NOMO-1 (cell line): ENCODE measurements at regions not wholly inside any gene's neighbourhood (a gene's known extent, or its start where the extent isn't known, plus 50 kb on each side); places are given as distances from the start of the nearest gene placed in this dataset.

Experiments used
- DNase-seq, 2 experiments: peaks; one replicate each; lab custom pipeline; 2025; ENCODE audit not compliant: unreplicated experiment in 2 of 2; lab: John Stamatoyannopoulos, UW

DNA sequence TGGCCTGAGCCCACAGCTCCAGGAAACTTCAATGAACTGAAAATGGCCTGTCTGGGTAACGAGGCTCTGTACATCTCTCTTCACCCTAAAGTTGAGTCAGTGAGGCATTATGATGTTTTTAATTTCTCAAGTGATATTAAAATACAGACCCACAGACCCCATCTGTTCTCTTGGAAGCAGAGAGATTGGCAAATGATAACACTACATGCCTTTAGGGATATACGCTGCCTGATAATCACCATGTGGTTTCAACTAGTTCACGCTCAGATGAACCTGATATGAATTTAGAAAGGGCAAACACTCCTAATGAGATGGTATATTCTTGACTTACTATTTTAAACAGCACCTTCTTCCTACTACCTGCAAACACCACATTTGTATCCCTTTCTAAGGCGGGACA, 127.5 kb downstream of the RFC3 start:
- DNase-seq = no peak

DNA sequence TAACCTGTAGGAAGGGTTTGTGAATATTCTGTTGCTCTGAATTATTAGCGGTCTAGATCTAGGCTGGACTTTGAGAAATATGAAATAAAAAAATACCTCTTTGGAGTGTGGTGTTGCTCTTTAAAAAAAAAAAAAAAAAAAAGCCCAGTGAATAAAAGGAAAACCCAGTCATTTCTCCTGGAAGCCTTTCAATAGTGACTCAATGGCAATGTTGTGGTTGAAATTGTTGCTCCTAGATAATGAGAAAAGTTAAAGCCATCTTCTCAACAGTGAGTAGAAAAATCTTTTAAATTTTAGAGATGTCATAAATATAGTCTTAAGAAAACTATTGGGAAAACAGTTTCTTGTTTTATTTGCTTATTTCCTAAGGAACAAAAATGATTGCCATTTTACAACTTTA, 135.3 kb downstream of the RFC3 start:
- no peak for DNase-seq

- no peak for DNase-seq
Measured at GRCh38 chr13:33953781-33954180, 135.8 kb downstream of the RFC3 start.

DNA sequence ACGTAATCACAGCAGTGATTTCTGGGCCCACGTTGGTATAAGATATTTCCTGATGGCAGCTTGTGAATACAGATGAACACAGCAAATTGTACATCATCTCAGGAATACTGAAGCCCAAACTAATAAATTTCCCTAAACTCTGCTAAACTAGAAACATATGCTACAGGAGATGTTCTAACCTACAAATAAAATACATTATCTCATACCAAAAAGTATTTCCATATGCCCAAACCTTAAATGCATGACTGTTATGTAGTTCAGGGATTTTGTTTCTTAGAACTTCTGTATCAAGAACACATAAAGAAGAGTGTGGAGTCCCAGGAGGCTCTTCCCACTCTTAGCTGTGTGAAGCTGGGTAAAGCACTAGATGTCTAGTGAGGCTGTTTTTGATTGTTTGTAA, 138.4 kb downstream of the RFC3 start:
- DNase-seq = no peak

GRCh38 chr13:33957497-33957905, 139.6 kb downstream of the RFC3 start:
- DNase-seq = no peak

DNA sequence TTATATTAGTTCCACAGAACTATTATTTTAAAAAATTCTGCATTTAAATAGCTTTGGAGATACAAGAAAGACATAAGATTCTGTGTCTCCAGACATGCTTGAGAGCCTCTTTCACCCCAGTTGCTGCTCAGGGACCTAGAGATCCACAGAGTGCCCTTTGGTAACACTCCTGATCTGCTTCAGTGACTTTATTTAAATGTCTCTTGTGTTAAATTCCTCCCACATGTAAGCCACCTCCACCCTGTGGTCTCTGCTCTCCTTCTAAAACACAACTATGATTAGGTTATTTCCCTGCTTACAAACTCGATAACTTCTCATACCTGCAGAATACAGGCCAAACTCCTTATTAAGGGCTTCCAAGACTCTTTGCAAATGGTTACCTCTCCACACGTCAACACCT, 141.0 kb downstream of the RFC3 start:
- no peak for DNase-seq

DNA sequence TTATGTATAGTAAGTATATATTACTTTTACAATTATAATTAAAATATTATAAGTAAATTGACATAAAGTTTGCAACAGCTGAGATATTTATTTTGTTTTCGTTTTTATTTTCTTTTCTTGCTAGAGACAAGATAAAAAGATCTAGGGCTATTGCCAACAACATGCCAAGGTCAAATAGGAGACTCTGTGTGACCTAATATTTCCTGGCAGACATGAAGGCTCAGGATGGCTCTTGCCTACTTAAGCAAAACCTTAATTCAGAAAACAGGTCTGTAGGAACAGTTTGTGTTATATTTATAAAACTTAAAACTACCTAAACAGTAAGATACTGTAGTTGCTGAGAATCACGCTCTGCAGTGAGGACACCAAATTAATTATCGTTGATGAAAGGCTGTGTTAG, 145.2 kb downstream of the RFC3 start:
- no peak for DNase-seq

GRCh38 chr13:33963895-33964294, 145.9 kb downstream of the RFC3 start:
- no peak for DNase-seq

DNA sequence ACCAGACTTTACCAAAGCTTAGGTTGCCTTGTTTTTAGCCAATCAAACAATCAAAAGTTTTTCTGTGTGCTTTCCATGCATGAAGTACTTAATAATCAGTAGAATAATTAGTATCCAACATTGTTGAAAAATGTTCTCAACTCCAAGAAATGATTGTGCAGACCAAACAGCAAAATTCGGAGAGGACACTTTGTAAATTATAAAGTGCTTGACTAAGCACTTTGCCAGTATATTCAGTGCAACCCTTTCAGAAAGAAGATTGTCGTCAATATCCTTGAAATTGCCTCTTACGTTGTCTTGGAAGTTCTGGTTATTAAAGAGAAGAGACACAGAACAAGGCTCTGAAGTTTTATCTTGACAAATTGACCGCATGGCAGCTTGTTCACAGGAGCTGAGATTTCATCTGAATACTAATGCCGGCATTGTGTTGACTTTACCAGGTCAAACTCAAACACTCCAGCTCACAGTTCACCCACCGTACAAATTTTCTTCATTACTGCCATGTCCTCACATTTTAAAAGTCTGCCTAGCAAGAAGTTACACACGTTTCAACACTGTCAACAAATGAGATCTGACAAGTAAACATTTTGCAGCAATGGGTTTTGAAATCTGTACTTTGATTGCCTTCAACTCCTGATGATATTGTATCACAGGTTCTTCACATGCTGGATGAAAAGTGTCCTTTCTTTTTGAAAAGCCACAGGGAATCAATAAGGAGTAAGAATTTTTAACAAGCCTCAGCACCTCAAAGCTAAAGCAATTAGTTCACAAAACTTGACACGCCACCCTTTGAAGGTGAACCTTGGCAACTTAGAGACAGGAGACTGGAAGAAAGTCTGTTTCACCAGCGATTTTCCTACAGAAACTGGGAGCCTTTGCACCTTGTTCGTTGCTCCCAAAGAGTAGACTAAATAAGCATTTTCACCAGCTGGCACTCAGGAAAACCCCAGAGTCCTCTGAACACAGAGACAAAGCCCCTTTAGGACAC, 150.9 kb downstream of the RFC3 start:
- no peak for DNase-seq

DNA sequence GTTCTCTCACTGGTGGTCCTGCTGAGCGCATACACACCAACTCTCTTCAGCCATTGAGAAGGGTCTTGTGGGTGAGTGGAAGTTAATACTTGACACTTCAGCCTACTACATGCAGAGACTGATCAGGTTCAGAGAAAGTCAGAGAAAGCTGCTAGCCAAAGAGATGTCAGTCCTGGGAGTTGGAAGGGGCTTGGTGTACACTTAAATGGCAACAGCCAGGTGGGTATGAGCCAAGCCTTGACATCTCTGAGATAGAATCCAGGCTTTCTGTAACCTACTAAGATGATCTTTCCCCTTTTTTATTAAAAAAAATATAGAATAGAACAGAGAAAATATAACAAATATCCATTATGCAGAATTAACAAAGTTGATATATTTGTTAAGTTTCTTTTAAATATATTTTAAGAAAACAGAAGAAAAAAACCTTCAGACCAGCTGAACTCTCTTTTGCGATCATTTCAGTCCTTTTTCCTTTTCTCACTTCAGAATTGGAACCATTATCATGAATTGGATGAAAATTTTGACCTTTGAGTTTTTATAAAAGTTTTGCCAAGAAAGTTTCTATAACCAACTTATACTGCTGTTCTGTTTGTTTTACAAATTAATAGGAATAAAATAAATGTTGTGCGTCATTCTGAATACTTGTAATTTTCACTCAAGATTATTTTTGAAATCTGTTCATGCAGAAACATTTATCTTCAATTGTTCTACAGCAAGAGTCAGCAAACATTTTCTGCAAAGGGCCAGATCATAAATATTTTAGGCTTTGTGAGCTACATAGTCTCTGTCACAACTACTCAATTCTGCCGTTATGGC, 153.0 kb downstream of the RFC3 start:
- no peak for DNase-seq

GRCh38 chr13:33971562-33971819, 153.5 kb downstream of the RFC3 start:
- DNase-seq = no peak

GRCh38 chr13:33973194-33973593, 155.2 kb downstream of the RFC3 start:
- no peak for DNase-seq

DNA sequence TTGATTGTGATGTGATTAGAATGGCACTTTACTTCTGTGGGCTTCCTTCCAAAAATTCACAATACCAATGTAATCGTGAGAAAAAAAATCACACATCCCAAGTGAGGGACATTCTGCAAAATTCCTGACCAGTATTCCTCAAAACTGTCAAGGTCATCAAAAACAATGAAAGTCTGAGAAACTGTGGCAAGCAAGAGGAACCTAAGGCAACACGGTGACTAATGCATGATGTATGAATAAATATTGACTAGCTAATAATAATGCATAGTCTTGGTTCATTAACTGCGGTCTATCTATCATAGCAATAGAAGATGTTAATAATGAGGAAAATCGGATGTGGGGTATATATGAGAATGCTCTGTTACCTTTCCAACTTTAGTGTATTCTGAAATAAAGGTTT, 159.0 kb downstream of the RFC3 start:
- DNase-seq = no peak

- DNase-seq = no peak
Measured at GRCh38 chr13:33978653-33979052, 160.7 kb downstream of the RFC3 start.

DNA sequence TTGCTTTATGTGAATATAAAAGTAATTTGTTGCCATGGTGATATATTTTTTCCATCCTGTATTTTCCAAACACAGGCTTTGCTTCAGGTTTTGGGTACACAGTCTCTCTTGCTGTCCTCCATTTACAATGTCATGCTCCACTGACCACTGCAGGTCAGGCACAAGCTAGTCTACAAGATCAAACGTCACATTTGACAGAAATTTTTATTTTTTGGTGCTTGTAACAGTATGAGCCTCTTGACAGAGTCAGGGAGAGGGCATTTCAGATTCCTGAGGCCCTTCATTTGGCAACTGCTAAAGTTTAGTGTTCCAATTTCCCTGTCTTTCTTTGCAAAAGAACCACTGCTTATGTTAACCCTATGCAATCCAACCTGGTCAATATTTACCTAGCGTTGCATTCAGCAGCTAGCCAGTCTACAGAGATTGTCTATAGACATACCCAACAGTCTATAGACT, 175.0 kb downstream of the RFC3 start:
- no peak for DNase-seq

DNA sequence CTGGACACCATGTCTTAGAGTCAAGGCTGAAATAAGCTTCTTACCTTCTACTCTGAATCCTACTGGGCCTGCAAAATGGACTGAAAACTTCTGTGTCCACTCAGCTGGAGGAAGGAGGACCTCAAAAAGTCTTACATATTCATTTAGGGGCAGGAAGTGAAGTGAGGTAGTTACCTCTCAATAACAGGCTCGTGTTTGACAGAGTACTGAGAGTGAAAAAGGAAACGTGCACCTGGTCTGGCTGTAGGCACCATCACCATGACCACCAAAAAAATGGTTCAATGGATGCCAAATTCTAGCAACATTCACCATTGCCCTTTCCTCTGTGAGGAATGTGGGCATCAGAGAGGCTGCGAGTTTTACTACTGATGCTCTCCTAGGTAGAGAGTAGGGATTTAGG, 176.2 kb downstream of the RFC3 start:
- no peak for DNase-seq

DNA sequence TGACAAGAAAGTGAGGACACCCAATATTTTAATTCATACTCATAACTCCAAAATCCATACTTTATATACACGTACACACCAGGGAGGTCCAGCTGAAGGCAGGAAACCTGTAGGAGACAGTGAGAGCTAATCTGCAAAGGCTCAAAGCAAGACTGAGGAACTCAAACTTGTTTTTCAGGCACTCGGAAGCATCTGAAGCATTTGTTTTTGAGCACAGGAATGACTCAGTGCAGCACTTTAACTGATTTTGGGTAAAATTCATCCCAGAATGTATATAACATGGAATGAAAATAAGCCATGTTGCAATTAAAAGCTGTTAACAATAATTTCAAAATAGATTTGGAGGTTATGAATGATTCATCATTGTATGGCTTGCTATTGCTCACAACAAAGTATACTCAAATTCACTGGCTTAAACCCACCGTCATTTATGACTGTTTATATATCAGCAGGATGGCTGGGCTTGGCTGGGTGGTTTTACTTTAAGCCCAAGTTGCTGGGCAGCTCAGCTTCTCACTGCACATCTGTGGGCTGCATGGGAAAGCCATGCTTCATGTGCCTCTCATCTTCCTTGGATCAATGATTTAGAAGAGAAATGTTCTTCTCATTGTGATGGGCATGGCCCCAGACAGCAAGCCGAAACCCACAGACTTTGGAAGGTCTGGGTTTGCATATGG, 177.0 kb downstream of the RFC3 start:
- DNase-seq = no peak

DNA sequence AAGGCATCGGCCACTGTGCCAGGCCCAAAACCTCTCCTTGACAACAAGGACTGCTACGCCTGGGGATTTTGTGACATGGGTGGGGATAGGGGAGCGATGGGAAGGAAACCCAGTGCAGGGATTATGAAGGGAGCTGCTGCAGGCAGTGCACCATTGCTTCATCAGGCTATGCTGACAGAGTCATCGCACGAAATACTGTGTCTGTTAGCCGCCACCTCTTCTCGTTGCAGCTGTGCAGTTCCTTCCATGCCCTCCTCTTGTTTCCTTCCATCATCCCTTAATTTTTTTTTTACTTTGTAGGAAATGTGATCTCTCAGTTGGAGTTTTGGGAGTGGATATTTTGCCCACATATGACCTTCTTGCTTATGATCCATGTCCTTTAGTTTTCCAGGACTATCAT, 178.7 kb downstream of the RFC3 start:
- DNase-seq = no peak

DNA sequence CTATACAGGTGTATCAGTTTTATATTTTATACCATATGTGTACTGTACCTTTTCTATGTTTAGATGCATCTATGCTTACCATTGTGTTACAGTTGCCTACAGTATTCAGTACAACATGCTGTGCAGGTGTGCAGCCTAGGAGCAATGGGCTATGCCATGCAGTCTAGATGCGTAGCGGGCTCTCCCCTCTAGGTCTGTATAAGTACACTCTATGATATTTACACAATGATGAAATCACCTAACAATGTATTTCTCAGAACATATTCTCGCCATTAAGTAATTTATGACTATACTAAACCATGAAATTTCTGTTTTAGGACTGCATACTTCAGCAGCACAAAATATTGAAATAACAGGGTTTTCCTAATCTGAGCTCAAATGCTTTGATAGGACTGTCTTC, 179.6 kb downstream of the RFC3 start:
- no peak for DNase-seq

- DNase-seq = no peak
Measured at GRCh38 chr13:33999811-34000605, 182.1 kb downstream of the RFC3 start.

DNA sequence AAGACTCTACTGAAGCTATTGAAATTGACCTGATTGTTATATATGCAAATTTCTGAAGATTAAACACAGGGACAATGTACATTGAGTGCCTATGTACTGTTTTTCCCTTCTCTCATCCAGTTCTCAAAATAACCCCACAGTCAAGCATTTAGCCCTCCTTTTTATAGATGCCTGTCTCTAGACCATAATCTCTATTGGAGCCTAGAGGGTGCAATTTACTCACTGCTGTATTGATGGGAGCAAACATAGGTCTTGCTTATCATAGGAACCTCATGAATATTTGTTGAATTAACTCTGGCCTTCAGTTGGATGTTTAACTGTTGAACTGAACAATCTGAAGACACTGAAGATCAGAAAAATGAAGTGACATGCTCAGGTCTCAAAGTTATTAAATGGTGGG, 183.0 kb downstream of the RFC3 start:
- DNase-seq = no peak
